H1 (cell line): ENCODE measurements at regions not wholly inside any gene's neighbourhood (a gene's known extent, or its start where the extent isn't known, plus 50 kb on each side); places are given as distances from the start of the nearest gene placed in this dataset.

ENCODE experiments used
- CTCF ChIA-PET: fragments of 300-600 bp; sonication (Branson Sonifier 250); formaldehyde crosslinking; loops from one replicate; lab custom pipeline; 2021; ENCODE audit not compliant: partially characterized antibody; lab: Charles Lee
- POLR2A ChIA-PET: fragments of 300-600 bp; sonication (Branson Sonifier 250); formaldehyde crosslinking; loops from one replicate; lab custom pipeline; 2021; ENCODE audit warnings: inconsistent platforms; ENCODE audit not compliant: partially characterized antibody; lab: Charles Lee
- DNase-seq, 2 experiments: peaks; one replicate each; pipeline versions ENCODE4 v3.0.0 to v3.0.0-alpha.2; 2010 to 2022; ENCODE audit warnings: low spot score in 2 of 2, low read depth in 1 of 2, mixed read lengths in 1 of 2
- FAIRE-seq: peaks from 2 replicates; lab custom pipeline; 2011; peaks lifted over from hg19 to GRCh38; lab: Jason Lieb, UNC
- H2AFZ ChIP-seq: 2 replicates; pipeline ENCODE4 v1.8.1; 2012; ENCODE audit warnings: low read length, inconsistent platforms
- H2AK5ac ChIP-seq: 2 replicates; pipeline ENCODE4 v1.6.1; 2013; ENCODE audit warnings: low read depth, low read length
- H2BK120ac ChIP-seq: replicated peaks from 2 replicates; pipeline ENCODE3; 2013; ENCODE audit warnings: low read depth, low read length, inconsistent platforms
- H2BK12ac ChIP-seq: 2 replicates; pipeline ENCODE4 v1.6.1; 2013; ENCODE audit warnings: low read depth, low read length
- H2BK15ac ChIP-seq: 2 replicates; pipeline ENCODE4 v1.6.1; 2013; ENCODE audit warnings: low read length
- H2BK20ac ChIP-seq: 2 replicates; pipeline ENCODE4 v1.6.1; 2013; ENCODE audit warnings: low read length
- H2BK5ac ChIP-seq: 2 replicates; pipeline ENCODE4 v1.6.1; 2013; ENCODE audit warnings: low read depth, low read length
- H3K14ac ChIP-seq: 2 replicates; pipeline ENCODE4 v1.6.1; 2013; ENCODE audit warnings: inconsistent platforms; ENCODE audit not compliant: insufficient read length
- H3K18ac ChIP-seq: 2 replicates; pipeline ENCODE4 v1.6.1; 2013; ENCODE audit warnings: low read length; ENCODE audit errors: extremely low read depth
- H3K23ac ChIP-seq: 2 replicates; pipeline ENCODE4 v1.6.1; 2013; ENCODE audit warnings: inconsistent platforms; ENCODE audit not compliant: insufficient read length
- H3K23me2 ChIP-seq: 2 replicates; pipeline ENCODE4 v1.6.1; 2013; ENCODE audit warnings: low read depth, low read length
- H3K27ac ChIP-seq: 2 replicates; pipeline ENCODE4 v1.6.1; 2011; ENCODE audit warnings: low read depth, low read length, inconsistent platforms
- H3K27me3 ChIP-seq, 4 experiments: replicated peaks in 1 of 4; 1 replicate in 1 of 4; 2 replicates in 3 of 4; pipeline versions ENCODE4 v1.6.1 to v1.8.1; 2011 to 2013; ENCODE audit warnings: low read length in 3 of 4, mild to moderate bottlenecking in 3 of 4, inconsistent platforms in 2 of 4, mixed read lengths in 2 of 4, moderate library complexity in 1 of 4; ENCODE audit not compliant: control insufficient read depth in 3 of 4, insufficient read depth in 3 of 4; ENCODE audit errors: extremely low read depth in 1 of 4
- H3K36me3 ChIP-seq, 4 experiments: 2 replicates each; pipeline versions ENCODE4 v1.6.1 to v1.8.1; 2011 to 2013; ENCODE audit warnings: mild to moderate bottlenecking in 4 of 4, low read length in 3 of 4, moderate library complexity in 2 of 4, control low read depth in 1 of 4, inconsistent platforms in 1 of 4; ENCODE audit not compliant: insufficient read depth in 4 of 4, control insufficient read depth in 2 of 4
- H3K4ac ChIP-seq: replicated peaks from 2 replicates; pipeline ENCODE3; 2013; ENCODE audit warnings: low read length, low read depth, mixed read lengths, inconsistent platforms; ENCODE audit not compliant: insufficient read length
- H3K4me1 ChIP-seq, 4 experiments: replicated peaks in 1 of 4; 1 replicate in 1 of 4; 2 replicates in 3 of 4; pipeline versions ENCODE4 v1.6.1 to v1.8.1; 2011 to 2013; ENCODE audit warnings: low read length in 3 of 4, inconsistent platforms in 2 of 4, mixed read lengths in 1 of 4; ENCODE audit not compliant: insufficient read depth in 4 of 4, control insufficient read depth in 3 of 4
- H3K4me2 ChIP-seq, 2 experiments: 2 replicates each; pipeline versions ENCODE4 v1.6.1 to v1.8.1; 2011 to 2013; ENCODE audit warnings: low read depth in 2 of 2, low read length in 2 of 2, control low read depth in 1 of 2, inconsistent platforms in 1 of 2, mild to moderate bottlenecking in 1 of 2; ENCODE audit not compliant: insufficient read depth in 1 of 2
- H3K4me3 ChIP-seq, 4 experiments: fragments of 200-600, 300-600 bp in 1 of 4; sonication (generic), shearing (Covaris generic), sonication (Bioruptor Twin) in 1 of 4; 2 replicates each; pipeline versions ENCODE4 v1.5.1 to v1.8.1; 2011 to 2016; ENCODE audit warnings: low read length in 4 of 4, low read depth in 3 of 4, control low read depth in 2 of 4, inconsistent platforms in 2 of 4, mild to moderate bottlenecking in 2 of 4, mixed read lengths in 1 of 4, moderate library complexity in 1 of 4; ENCODE audit not compliant: insufficient read depth in 2 of 4; ENCODE audit errors: extremely low read depth in 1 of 4
- H3K56ac ChIP-seq: replicated peaks from 2 replicates; pipeline ENCODE3; 2013; ENCODE audit warnings: low read depth, mild to moderate bottlenecking, mixed read lengths, low read length, inconsistent platforms; ENCODE audit not compliant: insufficient read length
- H3K79me1 ChIP-seq: 2 replicates; pipeline ENCODE4 v1.6.1; 2013; ENCODE audit warnings: low read depth, low read length, control low read depth
- H3K79me2 ChIP-seq, 2 experiments: 2 replicates each; pipeline versions ENCODE4 v1.6.1 to v1.8.1; 2012 to 2013; ENCODE audit warnings: low read length in 2 of 2, mild to moderate bottlenecking in 2 of 2, inconsistent platforms in 1 of 2; ENCODE audit not compliant: insufficient read depth in 2 of 2, control insufficient read depth in 1 of 2
- H3K9ac ChIP-seq, 4 experiments: replicated peaks in 1 of 4; 1 replicate in 1 of 4; 2 replicates in 3 of 4; pipeline versions ENCODE4 v1.6.1 to v1.8.1; 2011 to 2013; ENCODE audit warnings: low read depth in 3 of 4, low read length in 3 of 4, control low read depth in 2 of 4, mild to moderate bottlenecking in 2 of 4, moderate library complexity in 2 of 4, inconsistent platforms in 1 of 4; ENCODE audit errors: extremely low read depth in 1 of 4
- H3K9me3 ChIP-seq, 2 experiments: 2 replicates each; pipeline versions ENCODE4 v1.6.1 to v1.8.1; 2012 to 2013; ENCODE audit warnings: mild to moderate bottlenecking in 2 of 2, moderate library complexity in 2 of 2, control low read depth in 1 of 2, inconsistent platforms in 1 of 2, low read depth in 1 of 2, low read length in 1 of 2, mixed read lengths in 1 of 2; ENCODE audit not compliant: insufficient read depth in 2 of 2
- H4K20me1 ChIP-seq, 2 experiments: replicated peaks in 1 of 2; 2 replicates each; pipeline versions ENCODE3 to v1.8.1; 2011 to 2013; ENCODE audit warnings: inconsistent platforms in 2 of 2, low read length in 2 of 2, mild to moderate bottlenecking in 1 of 2; ENCODE audit not compliant: insufficient read depth in 2 of 2, control insufficient read depth in 1 of 2
- H4K5ac ChIP-seq: 2 replicates; pipeline ENCODE4 v1.6.1; 2013; ENCODE audit warnings: low read length, low read depth, mixed read lengths, inconsistent platforms; ENCODE audit not compliant: insufficient read length
- H4K8ac ChIP-seq: 2 replicates; pipeline ENCODE4 v1.8.0; 2013; ENCODE audit warnings: mild to moderate bottlenecking, moderate library complexity, low read length, inconsistent platforms; ENCODE audit not compliant: insufficient read depth; ENCODE audit errors: extremely low read depth
- H4K91ac ChIP-seq: replicated peaks from 2 replicates; pipeline ENCODE3; 2013; ENCODE audit warnings: low read length, mixed read lengths, inconsistent platforms; ENCODE audit not compliant: insufficient read length
- CBX8 ChIP-seq: fragments of 300-800, 300-1000 bp; sonication (generic); IDR thresholded peaks from 2 replicates; pipeline ENCODE4 v1.7.1; 2016; ENCODE audit warnings: low read depth, low read length, borderline replicate concordance
- CHD2 ChIP-seq: IDR thresholded peaks from 2 replicates; pipeline ENCODE4 v1.6.1; 2012; ENCODE audit warnings: low read length, improper control_type of control experiment
- EZH2 ChIP-seq: fragments of 200-600 bp; sonication (generic); IDR thresholded peaks from 2 replicates; pipeline ENCODE4 v1.7.1; 2012; ENCODE audit warnings: low read depth, mild to moderate bottlenecking, moderate library complexity, low read length, inconsistent platforms; ENCODE audit not compliant: severe bottlenecking
- GTF2F1 ChIP-seq: IDR thresholded peaks from 2 replicates; pipeline ENCODE4 v1.6.1; 2012; ENCODE audit warnings: low read depth, low read length, improper control_type of control experiment, borderline replicate concordance
- HDAC2 ChIP-seq, 2 experiments: fragments of 300-600 bp in 1 of 2; sonication (generic) in 1 of 2; IDR thresholded peaks; 2 replicates each; pipeline ENCODE4 v1.6.1; 2011 to 2012; ENCODE audit warnings: low read depth in 2 of 2, low read length in 2 of 2, mild to moderate bottlenecking in 2 of 2, moderate library complexity in 2 of 2, borderline replicate concordance in 1 of 2, inconsistent platforms in 1 of 2
- KDM4A ChIP-seq: IDR thresholded peaks from one replicate; pipeline ENCODE4 v1.7.1; 2012; ENCODE audit warnings: low read depth, mild to moderate bottlenecking, moderate library complexity, low read length, inconsistent platforms; ENCODE audit not compliant: severe bottlenecking
- PHF8 ChIP-seq: fragments of 200-600 bp; sonication (generic); conservative IDR thresholded peaks from 2 replicates; pipeline ENCODE4 v1.7.1; 2012; ENCODE audit warnings: low read depth, mild to moderate bottlenecking, inconsistent platforms, low read length, moderate library complexity
- POLR2A ChIP-seq, 2 experiments: IDR thresholded peaks; 1 replicate in 1 of 2; 2 replicates in 1 of 2; pipeline ENCODE4 v1.6.1; 2011; ENCODE audit warnings: low read depth in 2 of 2, low read length in 2 of 2, mild to moderate bottlenecking in 2 of 2; ENCODE audit errors: control extremely low read depth in 1 of 2
- SP1 ChIP-seq: IDR thresholded peaks from 2 replicates; pipeline ENCODE4 v1.6.1; 2011; ENCODE audit warnings: low read depth, low read length
- SP2 ChIP-seq: IDR thresholded peaks from 2 replicates; pipeline ENCODE4 v1.6.1; 2012; ENCODE audit warnings: mild to moderate bottlenecking, low read length, inconsistent platforms
- SUZ12 ChIP-seq: fragments of 200-600 bp; sonication (generic); IDR thresholded peaks from 2 replicates; pipeline ENCODE4 v1.6.1; 2012; ENCODE audit warnings: mild to moderate bottlenecking, inconsistent platforms, low read length, moderate library complexity, mixed read lengths
- TBP ChIP-seq: IDR thresholded peaks from 2 replicates; pipeline ENCODE4 v1.6.1; 2011; ENCODE audit warnings: low read depth, low read length, improper control_type of control experiment
- TEAD4 ChIP-seq: IDR thresholded peaks from 2 replicates; pipeline ENCODE4 v1.6.1; 2012; ENCODE audit warnings: low read depth, low read length, inconsistent platforms, mixed read lengths
- ZNF274 ChIP-seq: IDR thresholded peaks from 2 replicates; pipeline ENCODE4 v1.7.0; 2012; ENCODE audit warnings: low read length, borderline replicate concordance; ENCODE audit errors: extremely low read depth
- WGBS, 2 experiments: shearing (Covaris generic) in 1 of 2; methylation state at CpG; one replicate each; pipeline versions ENCODE4 v1.1.6 to v1.1.7; 2013 to 2015; ENCODE audit warnings: low lambda C conversion rate in 2 of 2, mixed read lengths in 2 of 2, inconsistent platforms in 1 of 2, low coverage in 1 of 2, missing lambda C conversion rate in 1 of 2; ENCODE audit not compliant: insufficient replicate concordance in 2 of 2, insufficient coverage in 1 of 2, insufficient read length in 1 of 2; ENCODE audit errors: extremely low coverage in 1 of 2, missing lambda C conversion rate in 1 of 2; 5-methylcytosine and 5-hydroxymethylcytosine counted together
- TF ChIP-seq, protein P1 (sequence below): IDR thresholded peaks from 2 replicates; pipeline ENCODE4 v1.6.1; 2011; ENCODE audit warnings: low read depth, mild to moderate bottlenecking, low read length; ENCODE audit not compliant: insufficient read depth

DNA sequence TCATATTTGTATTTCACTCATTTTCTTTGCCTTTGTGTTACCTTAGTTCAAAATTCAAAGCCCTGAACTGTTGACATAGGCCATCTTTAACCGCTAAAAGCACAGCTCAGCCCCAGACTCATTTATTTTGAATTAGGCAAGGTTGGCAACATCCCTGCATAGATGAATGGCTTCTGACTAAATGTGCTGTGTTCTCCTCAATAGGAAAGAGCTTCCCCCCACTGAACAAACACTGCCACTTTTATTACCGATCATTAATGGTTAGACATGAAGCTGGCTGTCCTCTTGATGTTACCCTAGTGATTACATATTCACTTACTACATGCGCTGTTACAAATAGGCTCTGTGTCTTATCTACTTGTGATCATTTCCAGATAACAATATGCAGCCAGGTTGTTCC is 170.7 kb downstream of the ADCYAP1 start:
- DNase-seq: no peak
- no peak for FAIRE-seq
- Histone ChIP-seq H3K27me3 (no peaks in the 10 kb centered on the region), H4K8ac (no peak overlapping the region), H3K9me3 (no peaks in the 10 kb centered on the region), H3K4me2 (no peak overlapping the region), H2AFZ (no peak overlapping the region), H2BK20ac (no peak overlapping the region), H2BK5ac (no peak overlapping the region), H4K20me1 (no peaks in the 10 kb centered on the region), H4K91ac (no peak overlapping the region), H3K14ac (no peak overlapping the region), H3K4ac (no peak overlapping the region), H3K23me2 (no peaks in the 10 kb centered on the region), H3K36me3 (no peaks in the 10 kb centered on the region), H3K9ac (no peak overlapping the region), H3K56ac (no peak overlapping the region), H2BK12ac (no peak overlapping the region), H3K23ac (no peak overlapping the region), H3K79me1 (no peaks in the 10 kb centered on the region), H3K4me1 (no peaks in the 10 kb centered on the region), H4K5ac (no peak overlapping the region), H3K18ac (no peak overlapping the region), H2BK15ac (no peak overlapping the region), H3K4me3 (no peak overlapping the region), H2BK120ac (no peak overlapping the region), H3K27ac (no peak overlapping the region), H2AK5ac (no peak overlapping the region), H3K79me2 (no peaks in the 10 kb centered on the region)
- POLR2A ChIA-PET: interaction anchor here (1.1 kb wide), 1 partner anchor 10 kb away, joined by 5 read pairs; no protein-coding TSS in a partner anchor
- whole genome bisulfite sequencing, 2 experiments: 95% methylated on average over 3 of the region's 3 CpGs; no CpG with 5 or more reads in 1 of the 2 experiments
- CTCF ChIA-PET: interaction anchor here (0.6 to 1.5 kb wide), 3 partner anchors 210 to 461 kb away, joined by 3 read pairs; no protein-coding TSS in a partner anchor
- TF ChIP-seq ZNF274 (no peak), CBX8 (no peak), SUZ12 (no peak), CHD2 (no peak), SP2 (no peak), TEAD4 (no peak), TBP (no peak), EZH2 (no peak), GTF2F1 (no peak), KDM4A (no peak), POLR2A (IDR thresholded peaks at IDR 0.05; ENCODE audit: control extremely low read depth in 1 of 2, low read depth in 2 of 2, low read length in 2 of 2) (no peak), PHF8 (no peak), HDAC2 (IDR thresholded peaks at IDR 0.05; ENCODE audit: borderline replicate concordance in 1 of 2, low read depth in 2 of 2, low read length in 2 of 2) (no peak), SP1 (no peak)
- TF ChIP-seq, protein P1, sequence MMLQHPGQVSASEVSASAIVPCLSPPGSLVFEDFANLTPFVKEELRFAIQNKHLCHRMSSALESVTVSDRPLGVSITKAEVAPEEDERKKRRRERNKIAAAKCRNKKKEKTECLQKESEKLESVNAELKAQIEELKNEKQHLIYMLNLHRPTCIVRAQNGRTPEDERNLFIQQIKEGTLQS: no peak
